HG03196 (cell line): ENCODE measurements at regions not wholly inside any gene's neighbourhood (a gene's known extent, or its start where the extent isn't known, plus 50 kb on each side); places are given as distances from the start of the nearest gene placed in this dataset.

Source experiments
- ATAC-seq: cut with Tn5 transposase; IDR thresholded peaks from one replicate; pipeline ENCODE4 v1.9.1; 2021; ENCODE audit not compliant: unreplicated experiment

DNA sequence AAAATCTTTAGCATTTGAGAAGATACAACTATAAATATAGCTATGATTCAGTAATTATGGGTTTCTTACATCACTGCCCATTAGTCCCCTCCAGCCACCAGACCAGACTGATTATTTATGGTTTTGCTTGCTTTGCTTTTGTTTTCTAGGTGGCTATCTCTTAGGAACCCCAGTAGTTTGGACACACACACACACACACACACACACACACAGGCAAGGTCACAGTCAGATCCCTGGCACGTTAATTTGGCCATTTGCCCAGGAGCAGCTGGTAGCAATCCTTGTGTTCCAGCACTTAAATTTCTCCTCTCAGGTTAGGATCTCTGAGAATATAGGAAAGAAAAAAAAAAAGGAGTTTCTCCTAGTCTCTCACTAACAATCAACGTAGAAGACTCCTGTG lies 90.2 kb upstream of the RESF1 start:
- no peak for ATAC-seq

DNA sequence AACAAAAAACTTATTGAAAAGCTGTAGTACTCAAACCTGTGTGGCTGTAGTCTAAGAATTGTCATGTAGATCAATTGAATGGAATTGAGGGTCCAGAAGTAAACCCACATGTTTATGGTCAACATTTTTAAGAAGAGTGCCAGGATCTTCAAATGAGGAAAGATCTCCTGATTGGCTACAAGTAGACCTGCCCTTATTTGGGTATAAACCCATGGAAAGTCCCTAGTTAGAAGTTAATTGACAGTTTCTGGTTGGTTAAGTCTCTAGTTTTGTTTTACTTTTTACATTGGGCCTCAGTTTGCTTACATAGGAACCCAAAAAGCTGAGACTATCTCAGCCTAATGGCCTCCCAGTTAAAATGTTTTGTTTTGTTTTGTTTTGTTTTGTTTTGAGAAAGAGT lies 91.9 kb upstream of the RESF1 start:
- ATAC-seq: no peak

DNA sequence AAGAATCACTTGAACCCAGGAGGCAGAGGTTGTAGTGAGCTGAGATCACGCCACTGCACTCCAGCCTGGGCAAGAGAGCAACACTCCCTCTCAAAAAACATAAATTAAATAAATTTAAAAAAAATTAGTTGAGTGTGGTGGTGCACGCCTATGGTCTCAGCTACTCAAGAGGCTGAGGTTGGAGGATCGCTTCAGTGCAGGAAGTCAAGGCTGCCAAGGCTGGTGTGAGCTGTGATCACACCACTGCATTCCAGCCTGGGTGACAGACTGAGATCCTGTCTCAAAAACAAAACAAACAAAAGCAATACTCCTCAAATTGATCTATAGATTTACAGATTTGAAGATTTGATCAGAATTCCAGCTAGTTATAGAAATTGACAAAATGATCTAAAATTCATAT lies 92.7 kb upstream of the RESF1 start:
- ATAC-seq: no peak

DNA sequence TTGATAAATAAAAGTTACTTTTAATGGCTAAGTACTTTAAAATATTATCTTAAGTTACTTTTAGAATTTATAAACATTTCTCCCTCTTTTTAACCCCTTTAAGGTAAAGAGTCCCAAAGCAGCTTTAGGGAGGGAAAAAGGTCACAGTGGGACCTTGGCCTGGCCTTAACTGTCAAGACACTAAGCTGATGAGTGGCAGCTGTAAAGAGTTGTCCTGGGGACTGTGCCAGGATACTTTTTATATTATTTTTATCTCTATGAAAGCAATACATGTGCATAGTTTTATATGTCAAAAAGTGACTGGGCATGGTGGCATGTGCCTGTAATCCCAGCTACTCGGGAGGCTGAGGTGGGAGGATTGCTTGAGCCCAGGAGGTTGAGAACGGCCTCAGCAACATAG lies 94.2 kb upstream of the RESF1 start:
- no peak for ATAC-seq

DNA sequence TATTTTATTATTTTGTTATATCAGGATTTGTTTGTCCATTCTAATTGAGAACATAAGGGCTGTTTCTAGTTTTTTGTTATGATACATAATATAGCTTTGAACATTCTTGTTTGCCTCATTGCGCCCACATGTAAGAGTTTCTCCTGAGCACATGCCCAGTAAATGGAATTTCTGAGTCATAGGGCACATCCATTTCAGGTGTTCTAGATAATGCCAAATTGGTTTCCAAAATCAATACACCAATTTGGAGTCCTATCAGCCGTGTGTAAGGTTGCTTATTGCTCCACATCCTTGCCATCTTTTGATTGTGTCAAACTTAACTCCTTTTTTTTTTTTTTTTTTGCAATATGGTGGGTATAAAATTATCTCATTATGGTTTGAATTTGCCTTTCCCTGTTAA lies 97.9 kb upstream of the RESF1 start:
- no peak for ATAC-seq

DNA sequence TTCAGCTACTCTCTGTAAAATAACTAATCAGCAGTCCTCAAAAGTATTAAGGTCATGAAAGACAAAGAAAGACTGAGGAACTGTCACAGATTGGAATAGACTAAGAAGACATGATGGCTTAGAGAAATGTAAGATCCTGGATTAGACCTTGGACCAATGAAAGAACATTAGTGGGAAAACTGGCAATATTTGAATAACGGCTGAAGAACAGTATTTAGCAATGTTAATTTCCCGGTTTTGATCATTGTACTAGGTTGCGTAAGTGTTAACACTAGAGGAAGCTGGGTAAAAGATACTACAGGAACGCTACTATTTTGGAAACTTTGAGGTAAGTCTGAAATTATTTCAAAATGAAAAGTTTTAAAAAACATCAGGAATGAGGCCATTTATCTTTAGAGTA lies 98.8 kb upstream of the RESF1 start:
- no peak for ATAC-seq

DNA sequence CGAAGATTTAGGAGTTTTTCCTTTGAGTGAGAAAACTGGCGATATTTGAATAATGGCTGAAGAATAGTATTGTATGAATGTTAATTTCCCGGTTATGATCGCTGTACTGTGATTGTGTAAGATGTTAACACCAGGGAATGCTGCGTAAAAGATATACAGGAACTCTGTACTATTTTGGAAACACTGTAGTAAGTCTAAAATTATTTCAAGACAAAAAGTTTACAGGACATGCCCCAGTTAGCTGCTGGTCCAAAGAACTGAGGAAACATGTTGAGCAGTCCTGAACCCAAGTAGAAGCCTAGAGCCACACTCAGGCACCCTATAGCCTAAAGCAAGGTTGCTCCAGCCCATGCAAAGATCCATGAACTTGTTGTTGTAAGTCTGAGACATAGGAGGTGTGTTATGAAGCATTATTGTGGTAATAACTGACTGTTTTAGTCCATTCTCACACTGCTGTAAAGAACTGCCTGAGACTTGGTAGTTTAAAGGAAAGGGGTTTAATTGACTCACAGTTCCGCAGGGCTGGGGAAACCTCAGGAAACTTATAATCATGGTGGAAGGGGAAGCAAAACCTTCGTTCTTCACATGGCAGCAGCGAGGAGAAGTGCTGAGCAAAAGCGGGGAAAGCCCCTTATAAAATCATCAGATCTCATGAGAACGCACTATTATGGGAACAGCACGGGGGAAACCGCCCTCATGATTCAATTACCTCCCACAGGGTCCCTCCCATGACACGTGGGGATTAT lies 99.8 kb upstream of the RESF1 start:
- ATAC-seq: peak; percentile 63

DNA sequence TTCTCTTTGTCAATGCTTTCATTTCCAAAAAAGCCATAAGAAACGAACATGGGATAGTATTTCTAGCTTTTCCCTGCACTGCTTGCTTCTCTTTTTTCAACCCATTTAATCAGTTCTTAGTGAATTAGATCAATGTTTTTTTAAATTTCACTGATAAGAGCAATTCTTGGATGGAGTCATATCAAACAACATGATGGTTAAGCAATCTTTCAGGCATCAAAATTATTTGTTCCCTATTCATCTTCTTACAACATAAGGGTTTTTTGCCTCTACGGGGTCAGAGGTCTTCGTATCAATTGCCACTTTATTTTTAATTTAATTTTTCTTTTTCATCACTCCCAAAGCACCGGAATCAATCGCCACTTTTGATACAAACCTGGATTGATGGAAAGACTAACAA lies 103.8 kb upstream of the RESF1 start:
- no peak for ATAC-seq

DNA sequence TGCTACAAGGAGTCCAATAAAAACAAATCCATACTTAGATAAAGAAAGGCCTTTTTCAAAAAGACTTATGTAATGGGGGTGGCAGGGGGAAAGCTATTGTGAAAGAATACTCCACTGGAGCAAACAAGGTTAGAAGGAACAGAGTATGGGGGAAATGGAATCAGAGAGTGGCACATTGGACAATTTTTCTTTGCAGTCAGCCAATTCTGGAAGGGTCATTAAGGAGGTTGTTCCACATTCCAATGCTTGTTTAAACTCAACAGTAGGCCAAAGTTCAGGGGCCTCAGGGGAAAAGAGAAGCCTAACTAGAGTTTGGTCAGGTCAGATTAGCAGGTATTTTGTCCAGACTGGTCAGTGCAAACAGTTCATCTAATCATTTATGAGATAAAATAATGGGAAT lies 105.2 kb upstream of the RESF1 start:
- ATAC-seq: no peak

DNA sequence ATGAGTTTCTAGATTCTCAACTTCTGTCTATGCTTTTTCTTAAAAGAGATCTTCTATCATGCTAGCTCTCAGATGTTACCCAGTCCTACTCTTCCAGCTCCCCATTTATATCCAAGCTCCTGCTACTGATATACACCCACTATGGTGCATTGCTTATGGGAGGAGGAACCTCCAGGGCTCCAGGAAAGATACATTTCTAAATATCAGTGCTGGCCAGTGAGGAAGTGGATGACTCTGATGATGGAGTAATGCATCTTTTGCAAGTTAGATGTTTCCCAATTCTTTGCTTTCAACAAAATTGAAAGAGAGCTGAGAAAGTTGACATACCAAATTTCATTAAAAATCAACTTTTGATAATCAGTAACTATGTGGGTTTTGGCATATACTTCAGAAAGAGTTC lies 105.7 kb upstream of the RESF1 start:
- no peak for ATAC-seq

DNA sequence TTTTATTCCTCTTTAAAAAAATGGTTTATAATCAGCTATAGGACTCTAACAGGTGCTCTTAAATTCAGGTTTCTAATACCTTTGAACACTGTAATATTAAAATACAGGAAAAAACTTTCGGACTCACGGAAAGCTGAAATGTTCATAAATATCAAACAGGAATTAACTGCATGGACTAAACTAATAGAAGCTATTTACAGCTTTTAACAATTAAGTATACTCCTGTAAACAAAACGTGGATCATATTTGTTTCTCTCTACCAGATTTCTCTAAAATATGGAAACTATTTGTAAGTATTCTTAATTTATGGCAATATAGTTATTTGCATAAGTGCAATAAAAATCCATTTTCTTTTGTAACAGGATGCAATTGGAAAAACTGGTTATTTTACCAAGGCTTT lies 108.9 kb upstream of the RESF1 start:
- no peak for ATAC-seq

DNA sequence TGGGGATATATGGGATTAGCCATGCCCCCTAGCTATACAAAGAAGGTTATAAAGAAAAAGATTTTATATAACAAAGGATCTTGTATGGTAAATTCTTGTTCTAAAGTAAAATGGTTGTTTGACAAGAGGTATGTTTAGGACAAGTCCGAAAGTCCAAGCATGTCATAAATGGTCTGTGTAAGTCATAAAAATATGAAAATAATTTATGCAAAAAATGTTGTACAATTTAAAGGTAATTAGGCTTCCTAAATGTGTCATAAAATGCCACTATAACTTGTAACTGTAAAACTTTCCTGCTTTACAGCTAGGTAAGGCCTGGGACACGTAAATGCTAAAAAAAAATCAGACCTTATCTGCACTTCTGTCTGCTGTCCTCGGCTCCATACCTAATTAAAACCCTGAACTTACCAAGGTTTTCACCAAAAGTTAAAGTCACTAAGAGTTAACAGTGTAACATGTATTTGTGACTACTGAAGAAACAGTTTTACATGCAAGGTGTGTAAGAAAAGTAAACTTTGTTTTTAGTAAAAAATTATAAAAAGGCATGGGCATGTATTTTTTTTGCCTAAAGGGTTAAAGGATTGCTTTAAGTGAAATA lies 110.0 kb upstream of the RESF1 start:
- ATAC-seq: no peak

DNA sequence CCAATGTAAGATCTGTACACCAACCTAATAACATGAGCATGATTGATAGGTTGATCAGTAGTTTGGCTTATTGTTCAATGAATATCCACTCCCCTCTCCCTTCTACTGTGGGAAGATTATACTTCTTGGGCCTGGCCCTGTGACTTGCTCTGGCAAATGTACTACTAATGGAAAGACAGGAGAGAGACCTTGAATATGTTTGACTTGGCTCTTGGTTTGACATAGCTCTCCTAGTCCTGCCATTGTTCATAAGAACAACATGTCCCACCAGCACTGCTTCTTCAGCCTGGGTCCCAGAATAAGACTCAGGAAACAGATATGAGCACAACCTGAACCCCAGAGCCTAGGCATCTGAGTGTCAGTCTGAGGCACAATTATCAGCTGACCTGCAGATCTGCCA lies 112.8 kb upstream of the RESF1 start:
- no peak for ATAC-seq

DNA sequence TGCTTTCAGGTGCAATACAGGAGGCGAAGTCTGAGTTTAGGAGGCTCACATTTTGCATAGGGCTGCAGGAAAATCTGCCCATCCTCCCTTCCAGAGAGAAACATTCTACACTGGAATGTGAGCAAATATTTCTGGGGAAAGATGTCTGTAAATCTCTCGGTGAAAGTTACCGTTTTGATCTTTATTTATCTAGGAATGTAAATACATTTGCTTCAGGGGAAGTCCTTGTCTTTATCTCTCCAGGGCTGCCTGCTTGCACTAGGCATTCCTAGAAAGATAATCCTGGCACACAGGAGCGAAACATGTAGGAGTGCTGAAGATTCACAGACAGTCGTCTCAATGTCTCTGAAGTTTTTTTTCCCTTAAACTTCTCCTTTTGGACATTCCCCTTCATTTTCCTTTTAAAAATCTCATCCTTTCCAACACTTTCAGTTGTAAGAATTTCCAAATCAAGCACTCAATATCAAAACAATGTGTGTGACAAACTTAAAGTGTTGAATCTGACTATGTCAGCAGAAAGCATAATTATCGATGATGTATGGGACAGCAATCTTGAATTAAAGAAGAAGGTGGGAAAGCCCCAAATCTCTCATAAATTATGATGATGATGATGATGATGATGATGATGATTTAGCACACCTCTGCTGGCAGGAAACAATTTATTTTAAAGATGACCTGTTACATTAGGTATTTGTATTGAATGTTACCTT lies 113.4 kb upstream of the RESF1 start:
- no peak for ATAC-seq

DNA sequence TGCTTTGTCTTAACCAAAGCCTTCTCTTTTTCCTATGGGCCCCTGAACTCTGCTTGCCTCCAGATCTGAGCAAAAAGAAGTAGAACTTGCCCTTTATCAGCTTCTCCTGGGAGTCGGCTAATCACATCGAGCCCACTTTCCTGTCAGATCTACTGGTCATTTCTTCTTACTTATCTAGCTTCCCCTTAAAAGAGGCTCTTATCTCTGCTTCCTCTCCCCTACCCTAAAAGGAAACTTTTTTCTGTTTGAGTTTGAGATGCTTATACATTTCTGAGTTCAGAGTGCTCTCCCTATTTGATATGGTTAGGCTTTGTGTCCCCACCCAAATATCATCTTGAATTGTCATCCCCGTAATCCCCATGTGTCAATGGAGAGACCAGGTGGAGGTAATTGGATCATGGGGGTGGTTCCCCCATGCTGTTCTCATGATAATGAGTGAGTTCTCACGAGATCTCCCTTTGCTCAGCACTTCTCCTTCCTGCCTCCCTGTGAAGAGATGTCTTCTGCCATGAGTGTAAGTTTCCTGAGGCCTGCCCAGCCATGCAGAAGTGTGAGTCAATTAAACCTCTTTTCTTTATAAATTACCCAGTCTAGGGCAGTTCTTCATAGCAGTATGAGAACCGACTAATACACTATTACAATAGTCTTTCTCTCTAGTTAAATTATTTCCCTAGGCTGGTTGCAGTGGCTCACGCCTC lies 114.7 kb upstream of the AMN1 start:
- ATAC-seq: no peak

DNA sequence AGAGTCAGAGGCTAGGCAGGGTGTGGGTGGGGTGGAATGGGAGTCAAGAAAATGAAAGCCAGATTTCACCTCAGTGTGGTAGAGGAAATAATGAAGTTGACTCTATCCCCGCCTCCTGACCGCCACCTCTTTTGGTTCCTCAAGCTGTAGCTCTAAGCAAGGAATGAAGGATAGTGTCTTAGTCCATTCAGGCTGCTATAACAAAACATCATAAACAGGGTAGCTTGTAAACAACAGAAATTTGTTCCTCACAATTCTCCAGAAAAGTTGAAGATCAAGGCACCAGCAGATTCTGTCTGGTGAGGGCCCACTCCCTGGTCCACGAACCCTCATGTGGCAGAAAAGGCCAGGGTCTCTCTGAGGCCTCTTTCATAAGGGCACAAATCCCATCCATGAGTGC lies 109.1 kb upstream of the AMN1 start:
- no peak for ATAC-seq

DNA sequence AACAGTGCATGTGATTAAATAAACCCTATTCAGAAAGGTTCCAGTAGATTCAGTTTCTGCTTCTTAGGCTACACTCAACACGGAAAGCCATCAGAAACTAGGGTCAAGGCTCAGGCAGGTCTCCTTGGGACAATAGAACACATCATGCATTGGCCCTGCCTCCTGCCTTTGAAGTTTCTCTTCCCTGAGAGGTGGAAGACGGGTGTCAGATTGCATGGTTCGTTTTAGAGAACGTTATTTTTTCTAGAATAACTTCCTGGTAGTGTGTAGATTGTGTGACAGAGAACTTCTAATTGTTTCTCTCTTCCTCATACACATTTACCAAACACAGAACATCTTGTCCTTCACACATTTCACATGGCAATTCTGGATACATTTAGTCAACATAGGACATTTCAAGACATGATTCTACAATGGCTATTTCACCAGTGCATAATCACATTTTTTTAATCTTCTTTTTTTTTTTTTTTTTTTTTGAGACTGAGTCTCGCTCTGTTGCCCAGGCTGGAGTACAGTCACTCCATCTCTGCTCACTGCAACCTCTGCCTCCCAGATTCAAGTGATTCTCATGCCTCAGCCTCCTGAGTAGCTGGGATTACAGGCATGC lies 106.6 kb upstream of the AMN1 start:
- ATAC-seq: no peak

DNA sequence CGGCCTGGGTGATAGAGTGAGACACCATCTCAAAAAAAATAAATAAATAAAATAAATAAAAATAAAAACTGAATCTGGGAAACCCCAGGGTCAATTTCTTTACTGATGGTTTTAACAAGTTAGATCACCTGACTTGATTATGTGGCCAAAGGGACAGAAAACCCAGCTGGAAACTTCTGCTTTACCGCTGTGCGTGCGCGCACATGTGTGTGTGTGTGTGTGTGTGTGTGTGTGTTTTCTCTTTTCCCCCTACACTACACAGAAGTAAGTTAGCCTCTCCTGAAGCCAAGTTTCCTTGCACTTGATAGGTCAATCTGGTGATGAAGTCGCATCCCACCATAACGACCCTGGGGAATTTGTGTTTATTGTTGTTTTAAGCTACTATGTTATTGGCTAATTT lies 105.3 kb upstream of the AMN1 start:
- ATAC-seq: no peak

DNA sequence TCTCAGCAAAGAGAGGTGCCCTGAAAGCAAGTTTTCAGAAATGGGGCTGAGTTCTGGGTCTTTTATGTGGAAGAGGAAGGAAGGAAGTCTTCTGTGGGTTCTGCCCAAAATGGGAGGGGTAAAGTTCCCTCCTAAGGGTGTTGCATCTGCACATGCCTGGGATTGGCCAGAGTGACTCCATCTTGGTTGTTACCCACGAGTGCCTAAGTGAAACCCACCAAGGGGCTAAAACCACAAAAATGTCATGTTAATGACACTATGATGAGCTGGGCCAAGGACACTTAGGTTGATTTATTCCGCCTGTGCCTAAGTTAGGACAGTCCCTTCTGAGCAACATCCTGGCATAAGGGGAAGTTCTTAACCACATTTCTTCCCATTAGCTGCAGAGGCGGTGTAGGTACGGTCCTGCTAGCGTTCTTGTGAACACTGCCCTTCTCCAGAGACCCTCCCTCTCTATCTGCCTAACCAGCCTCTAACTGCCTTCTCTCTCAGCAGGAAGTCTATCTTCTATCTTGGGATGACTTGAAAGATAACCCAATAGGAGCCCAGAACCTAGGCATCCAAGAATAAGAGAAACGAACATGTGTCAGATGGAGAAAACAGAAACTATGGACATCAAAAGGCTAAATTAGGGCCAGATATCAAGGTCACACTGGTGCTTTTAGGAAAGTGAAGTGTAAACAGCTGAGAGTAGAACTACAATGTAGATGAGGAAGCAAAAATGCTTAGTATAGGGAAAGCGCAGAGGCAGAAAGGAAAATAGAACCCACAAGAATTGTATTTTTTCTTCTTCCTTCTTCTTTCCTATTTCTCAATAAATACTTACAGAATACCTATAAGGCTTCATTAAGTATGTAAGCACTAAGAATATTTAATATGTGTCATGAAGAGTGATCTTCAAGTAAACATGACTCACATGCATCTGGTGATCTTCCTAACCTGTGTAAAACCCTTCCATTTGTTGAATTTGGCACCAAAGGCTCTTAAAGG lies 104.2 kb upstream of the AMN1 start:
- ATAC-seq: no peak

DNA sequence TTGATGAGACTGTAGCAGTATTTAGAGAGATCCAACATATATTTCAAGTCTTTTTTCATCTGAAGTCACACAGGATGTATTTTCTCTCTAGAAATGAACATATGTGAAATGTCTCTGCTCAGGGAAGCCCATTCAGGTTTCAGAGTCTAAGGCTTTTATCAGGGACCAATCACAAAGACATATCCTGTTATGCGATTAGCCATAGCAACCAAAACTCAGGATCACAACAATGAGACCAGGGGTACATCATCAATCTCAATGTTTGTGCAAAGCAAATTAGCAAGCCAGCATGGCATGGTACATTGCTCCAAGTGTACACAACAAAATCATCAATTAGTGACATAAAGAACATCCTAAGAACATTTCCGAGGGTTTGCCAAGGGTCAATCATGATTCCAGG lies 99.2 kb upstream of the AMN1 start:
- no peak for ATAC-seq
